HL-60 (cell line): ENCODE measurements at regions not wholly inside any gene's neighbourhood (a gene's known extent, or its start where the extent isn't known, plus 50 kb on each side); places are given as distances from the start of the nearest gene placed in this dataset.

ENCODE experiments used
- DNase-seq, 2 experiments: peaks; one replicate each; pipeline ENCODE4 v3.0.0-alpha.2; 2010 to 2020; ENCODE audit warnings: low read depth in 1 of 2, low spot score in 1 of 2
- H3K27ac ChIP-seq: fragments of 250-450 bp; sonication (Bioruptor Pico); replicated peaks from 2 replicates; pipeline ENCODE4 v1.5.1; 2020; ENCODE audit warnings: mild to moderate bottlenecking, moderate library complexity
- H3K27me3 ChIP-seq: fragments of 250-450 bp; sonication (Bioruptor Pico); 2 replicates; pipeline ENCODE4 v1.5.1; 2021; ENCODE audit warnings: mild to moderate bottlenecking, moderate library complexity; ENCODE audit not compliant: insufficient read depth, poor library complexity, severe bottlenecking
- H3K4me3 ChIP-seq: replicated peaks from 2 replicates; pipeline ENCODE4 v1.5.1; 2011; ENCODE audit warnings: mild to moderate bottlenecking, control low read depth, low read length; ENCODE audit not compliant: insufficient read depth
- GABPA ChIP-seq: IDR thresholded peaks from 2 replicates; pipeline ENCODE4 v1.6.1; 2012; ENCODE audit warnings: low read depth
- POLR2AphosphoS5 ChIP-seq: IDR thresholded peaks from 2 replicates; pipeline ENCODE4 v1.6.1; 2012; ENCODE audit warnings: low read depth
- SPI1 ChIP-seq: IDR thresholded peaks from 2 replicates; pipeline ENCODE4 v1.6.1; 2012; ENCODE audit warnings: low read depth, mild to moderate bottlenecking, borderline replicate concordance
- TF ChIP-seq, protein P1 (sequence below): IDR thresholded peaks from one replicate; pipeline ENCODE4 v1.5.1; 2011; ENCODE audit warnings: low read length, control low read depth, inconsistent platforms; ENCODE audit not compliant: insufficient read depth
- TF ChIP-seq, protein P2 (sequence below): IDR thresholded peaks from 2 replicates; pipeline ENCODE4 v1.6.1; 2012; ENCODE audit warnings: low read depth; ENCODE audit not compliant: insufficient replicate concordance

DNA sequence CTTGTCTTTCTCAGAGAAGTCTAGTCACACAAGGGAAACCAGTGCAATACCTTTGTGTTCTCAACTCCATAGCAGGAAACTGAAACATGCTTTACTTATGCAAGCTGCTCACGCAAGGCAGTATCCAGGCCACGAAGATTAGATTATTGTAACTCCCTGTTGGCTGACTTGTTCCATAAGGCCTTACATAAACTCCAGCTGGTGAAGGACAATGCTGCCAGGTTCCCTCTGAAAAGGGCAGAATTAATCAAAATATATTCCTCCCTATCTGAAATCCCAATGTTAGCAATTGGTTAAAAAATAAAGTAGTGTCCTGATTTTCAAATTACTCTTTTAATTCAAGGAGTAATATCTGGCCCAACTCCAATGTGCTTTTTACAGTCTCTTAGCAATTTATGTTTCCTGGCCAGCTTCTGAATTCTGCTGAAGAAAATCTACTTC is 966.6 kb downstream of the HACE1 start:
- Histone ChIP-seq H3K4me3 (no peak overlapping the region), H3K27me3 (no peaks in the 10 kb centered on the region), H3K27ac (no peak overlapping the region)
- no peak for DNase-seq
- TF ChIP-seq POLR2AphosphoS5 (no peak), GABPA (no peak), SPI1 (no peak)
- TF ChIP-seq, protein P1, sequence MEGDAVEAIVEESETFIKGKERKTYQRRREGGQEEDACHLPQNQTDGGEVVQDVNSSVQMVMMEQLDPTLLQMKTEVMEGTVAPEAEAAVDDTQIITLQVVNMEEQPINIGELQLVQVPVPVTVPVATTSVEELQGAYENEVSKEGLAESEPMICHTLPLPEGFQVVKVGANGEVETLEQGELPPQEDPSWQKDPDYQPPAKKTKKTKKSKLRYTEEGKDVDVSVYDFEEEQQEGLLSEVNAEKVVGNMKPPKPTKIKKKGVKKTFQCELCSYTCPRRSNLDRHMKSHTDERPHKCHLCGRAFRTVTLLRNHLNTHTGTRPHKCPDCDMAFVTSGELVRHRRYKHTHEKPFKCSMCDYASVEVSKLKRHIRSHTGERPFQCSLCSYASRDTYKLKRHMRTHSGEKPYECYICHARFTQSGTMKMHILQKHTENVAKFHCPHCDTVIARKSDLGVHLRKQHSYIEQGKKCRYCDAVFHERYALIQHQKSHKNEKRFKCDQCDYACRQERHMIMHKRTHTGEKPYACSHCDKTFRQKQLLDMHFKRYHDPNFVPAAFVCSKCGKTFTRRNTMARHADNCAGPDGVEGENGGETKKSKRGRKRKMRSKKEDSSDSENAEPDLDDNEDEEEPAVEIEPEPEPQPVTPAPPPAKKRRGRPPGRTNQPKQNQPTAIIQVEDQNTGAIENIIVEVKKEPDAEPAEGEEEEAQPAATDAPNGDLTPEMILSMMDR = no peak
- TF ChIP-seq, protein P2, sequence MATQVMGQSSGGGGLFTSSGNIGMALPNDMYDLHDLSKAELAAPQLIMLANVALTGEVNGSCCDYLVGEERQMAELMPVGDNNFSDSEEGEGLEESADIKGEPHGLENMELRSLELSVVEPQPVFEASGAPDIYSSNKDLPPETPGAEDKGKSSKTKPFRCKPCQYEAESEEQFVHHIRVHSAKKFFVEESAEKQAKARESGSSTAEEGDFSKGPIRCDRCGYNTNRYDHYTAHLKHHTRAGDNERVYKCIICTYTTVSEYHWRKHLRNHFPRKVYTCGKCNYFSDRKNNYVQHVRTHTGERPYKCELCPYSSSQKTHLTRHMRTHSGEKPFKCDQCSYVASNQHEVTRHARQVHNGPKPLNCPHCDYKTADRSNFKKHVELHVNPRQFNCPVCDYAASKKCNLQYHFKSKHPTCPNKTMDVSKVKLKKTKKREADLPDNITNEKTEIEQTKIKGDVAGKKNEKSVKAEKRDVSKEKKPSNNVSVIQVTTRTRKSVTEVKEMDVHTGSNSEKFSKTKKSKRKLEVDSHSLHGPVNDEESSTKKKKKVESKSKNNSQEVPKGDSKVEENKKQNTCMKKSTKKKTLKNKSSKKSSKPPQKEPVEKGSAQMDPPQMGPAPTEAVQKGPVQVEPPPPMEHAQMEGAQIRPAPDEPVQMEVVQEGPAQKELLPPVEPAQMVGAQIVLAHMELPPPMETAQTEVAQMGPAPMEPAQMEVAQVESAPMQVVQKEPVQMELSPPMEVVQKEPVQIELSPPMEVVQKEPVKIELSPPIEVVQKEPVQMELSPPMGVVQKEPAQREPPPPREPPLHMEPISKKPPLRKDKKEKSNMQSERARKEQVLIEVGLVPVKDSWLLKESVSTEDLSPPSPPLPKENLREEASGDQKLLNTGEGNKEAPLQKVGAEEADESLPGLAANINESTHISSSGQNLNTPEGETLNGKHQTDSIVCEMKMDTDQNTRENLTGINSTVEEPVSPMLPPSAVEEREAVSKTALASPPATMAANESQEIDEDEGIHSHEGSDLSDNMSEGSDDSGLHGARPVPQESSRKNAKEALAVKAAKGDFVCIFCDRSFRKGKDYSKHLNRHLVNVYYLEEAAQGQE = no peak

DNA sequence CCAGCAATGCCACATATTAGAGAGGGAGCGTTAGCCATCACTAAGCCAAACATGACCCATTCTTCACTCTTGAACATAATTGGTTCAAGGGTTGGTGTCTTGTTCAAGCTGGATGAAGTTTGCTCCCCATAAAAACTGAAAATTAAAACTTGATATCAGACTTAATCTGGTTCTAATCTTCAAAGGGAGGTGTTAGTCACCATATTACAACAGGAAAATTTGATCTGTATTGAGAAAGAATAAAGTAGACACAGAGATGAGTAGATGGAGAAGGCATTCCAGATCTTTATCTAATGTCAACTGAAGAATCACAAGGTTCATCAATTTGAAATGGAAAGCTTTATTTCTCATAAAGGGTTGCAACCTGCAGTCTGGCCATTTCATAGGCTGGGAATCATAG is 972.8 kb downstream of the HACE1 start:
- DNase-seq = no peak
- TF ChIP-seq, protein P1 = no peak
- TF ChIP-seq, protein P2 = no peak
- TF ChIP-seq GABPA (no peak), SPI1 (no peak), POLR2AphosphoS5 (no peak)
- Histone ChIP-seq H3K4me3 (no peak overlapping the region), H3K27me3 (no peaks in the 10 kb centered on the region), H3K27ac (no peak overlapping the region)

DNA sequence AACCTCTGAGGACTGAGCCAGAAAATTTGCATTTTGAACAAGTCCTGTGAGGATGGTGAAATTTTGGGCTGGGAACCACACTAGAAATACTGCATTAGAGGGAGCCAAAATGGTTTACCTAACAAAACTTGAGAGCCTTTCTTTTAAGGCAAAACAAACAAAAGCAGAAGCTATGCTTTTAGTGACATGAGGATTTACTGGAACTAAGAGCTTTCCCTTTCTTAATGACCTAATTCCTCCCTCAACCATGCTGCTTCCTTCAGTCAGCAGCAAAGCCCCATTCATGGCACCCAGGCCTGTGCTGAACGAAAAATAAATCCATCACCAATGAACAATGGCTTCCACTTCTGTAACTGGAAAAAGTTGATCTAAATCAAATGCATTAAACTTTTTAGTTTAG is 974.3 kb downstream of the HACE1 start:
- no peak for DNase-seq
- Histone ChIP-seq H3K4me3 (no peak overlapping the region), H3K27ac (no peak overlapping the region), H3K27me3 (no peaks in the 10 kb centered on the region)
- TF ChIP-seq, protein P1 = no peak

DNA sequence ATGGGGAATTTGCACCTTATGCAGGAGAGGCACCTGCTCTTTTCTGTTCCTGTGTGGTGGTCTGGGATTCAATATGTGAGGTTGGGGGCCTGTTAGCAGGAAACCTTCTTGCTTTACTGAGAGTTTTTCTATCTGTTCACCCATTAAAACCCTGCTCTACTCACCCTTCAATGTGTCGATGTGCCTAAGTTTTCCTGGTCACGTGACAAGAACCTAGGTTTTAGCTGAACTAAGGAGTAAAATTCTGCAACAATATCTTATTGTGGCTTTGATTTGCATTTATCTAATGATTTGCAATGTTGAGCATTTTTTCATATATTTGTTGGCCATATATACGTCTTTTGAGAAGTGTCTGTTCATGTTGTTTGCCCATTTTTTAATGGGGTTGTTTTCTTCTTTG is 979.9 kb downstream of the HACE1 start:
- DNase-seq = no peak
- Histone ChIP-seq H3K4me3 (no peak overlapping the region), H3K27me3 (no peaks in the 10 kb centered on the region), H3K27ac (no peak overlapping the region)
- TF ChIP-seq, protein P2 = no peak
- TF ChIP-seq, protein P1 = no peak
